ENCODE measurements at regions not wholly inside any gene's neighbourhood (a gene's known extent, or its start where the extent isn't known, plus 50 kb on each side); places are given as distances from the start of the nearest gene placed in this dataset.

GRCh38 chr2:57669570-57669969, 377.0 kb upstream of the VRK2 start:
- DNase-seq (no peak), ATAC-seq (no peak)
- H3K4me1 ChIP-seq = no peaks in the 10 kb centered on the region
- no peak overlapping the region for H3K4me3 ChIP-seq
- TF ChIP-seq, protein P1, sequence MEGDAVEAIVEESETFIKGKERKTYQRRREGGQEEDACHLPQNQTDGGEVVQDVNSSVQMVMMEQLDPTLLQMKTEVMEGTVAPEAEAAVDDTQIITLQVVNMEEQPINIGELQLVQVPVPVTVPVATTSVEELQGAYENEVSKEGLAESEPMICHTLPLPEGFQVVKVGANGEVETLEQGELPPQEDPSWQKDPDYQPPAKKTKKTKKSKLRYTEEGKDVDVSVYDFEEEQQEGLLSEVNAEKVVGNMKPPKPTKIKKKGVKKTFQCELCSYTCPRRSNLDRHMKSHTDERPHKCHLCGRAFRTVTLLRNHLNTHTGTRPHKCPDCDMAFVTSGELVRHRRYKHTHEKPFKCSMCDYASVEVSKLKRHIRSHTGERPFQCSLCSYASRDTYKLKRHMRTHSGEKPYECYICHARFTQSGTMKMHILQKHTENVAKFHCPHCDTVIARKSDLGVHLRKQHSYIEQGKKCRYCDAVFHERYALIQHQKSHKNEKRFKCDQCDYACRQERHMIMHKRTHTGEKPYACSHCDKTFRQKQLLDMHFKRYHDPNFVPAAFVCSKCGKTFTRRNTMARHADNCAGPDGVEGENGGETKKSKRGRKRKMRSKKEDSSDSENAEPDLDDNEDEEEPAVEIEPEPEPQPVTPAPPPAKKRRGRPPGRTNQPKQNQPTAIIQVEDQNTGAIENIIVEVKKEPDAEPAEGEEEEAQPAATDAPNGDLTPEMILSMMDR (IDR thresholded peaks at IDR 0.05) = no peak
- 91 to 93% (median 92%) methylated on average over 1 of the region's 1 CpG for WGBS, 3 donors
- no peaks in the 10 kb centered on the region for H3K9me3 ChIP-seq
- H3K27ac ChIP-seq = no peak overlapping the region
- intact Hi-C loops (cut with DNase I) = no loop called here
- H3K36me3 ChIP-seq (ENCODE audit: insufficient read depth in 1 of 2, low read depth in 1 of 2) = no peaks in the 10 kb centered on the region
- H3K27me3 ChIP-seq (ENCODE audit: insufficient read depth in 3 of 3, low read length in 2 of 3) = no peaks in the 10 kb centered on the region

GRCh38 chr2:57674025-57674424, 372.6 kb upstream of the VRK2 start:
- TF ChIP-seq, protein P1 (IDR thresholded peaks at IDR 0.05) = no peak
- intact Hi-C loops (cut with DNase I) = no loop called here
- DNase-seq = no peak
- no peak for ATAC-seq
- Histone ChIP-seq H3K4me3 (no peak overlapping the region), H3K27ac (no peak overlapping the region), H3K27me3 (ENCODE audit: insufficient read depth in 3 of 3, low read length in 2 of 3) (no peaks in the 10 kb centered on the region), H3K9me3 (no peaks in the 10 kb centered on the region), H3K4me1 (no peaks in the 10 kb centered on the region), H3K36me3 (ENCODE audit: insufficient read depth in 1 of 2, low read depth in 1 of 2) (no peaks in the 10 kb centered on the region)
- 61 to 67% (median 62%) methylated on average over 2 of the region's 2 CpGs for WGBS, 3 donors

DNA sequence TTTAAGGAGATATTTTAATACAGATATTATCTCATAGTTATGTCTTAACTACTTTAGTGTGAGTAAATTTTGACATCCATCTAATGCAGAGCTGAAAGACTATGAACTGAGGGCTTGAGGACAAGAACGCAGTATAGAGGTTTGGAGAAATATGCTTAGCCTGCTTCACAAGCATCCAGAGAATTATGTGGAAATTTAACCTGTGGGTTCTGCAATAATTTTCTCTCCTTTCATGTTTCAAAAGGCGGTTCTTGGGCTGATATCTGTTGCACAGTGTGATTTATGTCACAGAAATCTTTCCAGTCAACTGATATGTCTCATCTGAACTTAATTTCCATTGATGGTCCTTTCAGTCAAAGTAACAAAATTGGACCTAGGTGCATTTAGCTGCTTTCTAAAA, 371.9 kb upstream of the VRK2 start:
- no peaks in the 10 kb centered on the region for H3K4me1 ChIP-seq
- no peaks in the 10 kb centered on the region for H3K36me3 ChIP-seq (ENCODE audit: insufficient read depth in 1 of 2, low read depth in 1 of 2)
- WGBS, 3 donors = 31 to 42% (median 41%) methylated on average over 2 of the region's 2 CpGs
- no peaks in the 10 kb centered on the region for H3K9me3 ChIP-seq
- H3K27me3 ChIP-seq (ENCODE audit: insufficient read depth in 3 of 3, low read length in 2 of 3) = no peaks in the 10 kb centered on the region
- intact Hi-C loops (cut with DNase I) = no loop called here
- no peak overlapping the region for H3K4me3 ChIP-seq
- TF ChIP-seq, protein P1 (IDR thresholded peaks at IDR 0.05) = no peak
- no peak overlapping the region for H3K27ac ChIP-seq
- ATAC-seq (no peak), DNase-seq (no peak)

DNA sequence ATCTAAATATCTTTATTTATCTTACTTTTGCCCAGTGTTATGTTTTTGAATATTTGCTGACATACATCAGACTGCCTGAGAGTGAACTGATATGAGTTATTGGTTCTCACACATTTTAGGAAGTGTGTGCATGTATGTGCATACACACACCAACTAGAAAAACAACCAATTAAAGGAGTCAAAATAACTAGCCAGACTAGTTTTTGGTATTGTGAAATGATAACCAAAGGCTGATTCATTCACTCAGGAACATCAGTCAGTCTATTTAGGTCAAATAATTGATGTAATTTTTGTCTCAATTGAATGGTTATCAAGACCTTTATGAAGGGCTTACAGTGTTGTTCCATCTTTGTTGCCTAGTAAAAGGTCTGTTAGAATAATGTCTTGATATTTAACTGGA, 369.3 kb upstream of the VRK2 start:
- TF ChIP-seq, protein P1 (IDR thresholded peaks at IDR 0.05) = no peak
- intact Hi-C loops (cut with DNase I) = no loop called here
- Histone ChIP-seq H3K4me3 (no peak overlapping the region), H3K27ac (no peak overlapping the region), H3K36me3 (ENCODE audit: insufficient read depth in 1 of 2, low read depth in 1 of 2) (no peaks in the 10 kb centered on the region), H3K9me3 (no peaks in the 10 kb centered on the region), H3K4me1 (no peaks in the 10 kb centered on the region), H3K27me3 (ENCODE audit: insufficient read depth in 3 of 3, low read length in 2 of 3) (no peaks in the 10 kb centered on the region)
- DNase-seq (no peak), ATAC-seq (no peak)

DNA sequence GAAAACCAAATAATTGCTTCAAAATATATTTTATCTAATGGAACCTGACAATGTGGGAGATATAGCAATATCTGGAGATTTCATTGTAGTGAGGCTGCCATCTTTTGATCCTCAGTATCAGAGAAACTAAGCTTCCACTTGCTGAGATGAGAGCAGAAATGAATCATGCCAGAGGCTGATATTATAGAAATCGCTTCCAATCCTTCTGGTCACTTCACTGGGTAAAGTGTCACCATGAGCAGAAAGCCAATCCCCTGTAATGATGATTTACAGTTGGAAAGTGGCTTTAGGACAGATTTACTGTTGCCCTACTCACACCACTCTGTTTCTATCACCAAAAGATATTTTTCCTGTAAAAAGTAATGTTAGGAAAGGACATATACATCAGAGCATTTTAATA, 365.0 kb upstream of the VRK2 start:
- DNase-seq (no peak), ATAC-seq (no peak)
- intact Hi-C loops (cut with DNase I) = no loop called here
- H3K4me1 ChIP-seq = no peaks in the 10 kb centered on the region
- 36 to 54% (median 40%) methylated on average over 1 of the region's 1 CpG for WGBS, 3 donors
- H3K36me3 ChIP-seq (ENCODE audit: insufficient read depth in 1 of 2, low read depth in 1 of 2) = no peaks in the 10 kb centered on the region
- no peaks in the 10 kb centered on the region for H3K27me3 ChIP-seq (ENCODE audit: insufficient read depth in 3 of 3, low read length in 2 of 3)
- H3K27ac ChIP-seq = no peak overlapping the region
- no peaks in the 10 kb centered on the region for H3K9me3 ChIP-seq
- TF ChIP-seq, protein P1 (IDR thresholded peaks at IDR 0.05) = no peak
- H3K4me3 ChIP-seq = no peak overlapping the region
